HG02884 (cell line): ENCODE measurements at regions not wholly inside any gene's neighbourhood (a gene's known extent, or its start where the extent isn't known, plus 50 kb on each side); places are given as distances from the start of the nearest gene placed in this dataset.

Experiments
- ATAC-seq: cut with Tn5 transposase; IDR thresholded peaks from one replicate; pipeline ENCODE4 v1.9.1; 2021; ENCODE audit warnings: mild to moderate bottlenecking, moderate library complexity; ENCODE audit not compliant: unreplicated experiment

- no peak for ATAC-seq
These were observed 160.2 kb downstream of the FAM170A start for GRCh38 chr5:119789406-119790117.

- ATAC-seq = no peak
These were observed 162.9 kb downstream of the FAM170A start for GRCh38 chr5:119792161-119792799.

GRCh38 chr5:119795768-119796167 lies 166.4 kb downstream of the FAM170A start:
- no peak for ATAC-seq

- no peak for ATAC-seq
These were observed 172.2 kb downstream of the FAM170A start for GRCh38 chr5:119801570-119801969.

- no peak for ATAC-seq
These were observed 178.7 kb downstream of the FAM170A start for GRCh38 chr5:119808024-119808423.

- no peak for ATAC-seq
These were observed 179.1 kb downstream of the FAM170A start for GRCh38 chr5:119808474-119808873.

- no peak for ATAC-seq
These were observed 180.9 kb downstream of the FAM170A start for GRCh38 chr5:119810217-119810616.

GRCh38 chr5:119811458-119811857 lies 182.1 kb downstream of the FAM170A start:
- no peak for ATAC-seq

- no peak for ATAC-seq
These were observed 185.3 kb downstream of the FAM170A start for GRCh38 chr5:119814655-119815054.

- ATAC-seq = no peak
These were observed 186.7 kb downstream of the FAM170A start for GRCh38 chr5:119816055-119816454.

GRCh38 chr5:119820016-119820415 lies 190.7 kb downstream of the FAM170A start:
- no peak for ATAC-seq

- no peak for ATAC-seq
These were observed 191.2 kb downstream of the FAM170A start for GRCh38 chr5:119820608-119821007.

GRCh38 chr5:119828541-119828940 lies 199.2 kb downstream of the FAM170A start:
- no peak for ATAC-seq

- ATAC-seq = no peak
These were observed 200.0 kb downstream of the FAM170A start for GRCh38 chr5:119829341-119829740.

GRCh38 chr5:119833176-119833575 lies 203.8 kb downstream of the FAM170A start:
- ATAC-seq = no peak

GRCh38 chr5:119840175-119840574 lies 210.8 kb downstream of the FAM170A start:
- ATAC-seq = no peak

GRCh38 chr5:119852140-119852539 lies 222.8 kb downstream of the FAM170A start:
- ATAC-seq = no peak

- ATAC-seq = no peak
These were observed 231.1 kb downstream of the FAM170A start for GRCh38 chr5:119860463-119860862.

- no peak for ATAC-seq
These were observed 233.3 kb downstream of the FAM170A start for GRCh38 chr5:119862619-119863018.

- no peak for ATAC-seq
These were observed 234.9 kb downstream of the FAM170A start for GRCh38 chr5:119864286-119864685.

GRCh38 chr5:119873611-119874010 lies 244.3 kb downstream of the FAM170A start:
- ATAC-seq = no peak

- no peak for ATAC-seq
These were observed 247.2 kb downstream of the FAM170A start for GRCh38 chr5:119876522-119876921.

- no peak for ATAC-seq
These were observed 249.4 kb downstream of the FAM170A start for GRCh38 chr5:119878712-119879111.
